Umbilical cord (tissue), 1 donor: ENCODE measurements at regions not wholly inside any gene's neighbourhood (a gene's known extent, or its start where the extent isn't known, plus 50 kb on each side); places are given as distances from the start of the nearest gene placed in this dataset.

ENCODE experiments used
- DNase-seq: peaks from one replicate; pipeline ENCODE4 v3.0.0-alpha.2; 2015; ENCODE audit warnings: low spot score

- DNase-seq: no peak
Observed at GRCh38 chr3:86731501-86731901, 259.4 kb downstream of the VGLL3 start.

GRCh38 chr3:86723433-86723832, 267.5 kb downstream of the VGLL3 start:
- no peak for DNase-seq

GRCh38 chr3:86711634-86712033, 279.3 kb downstream of the VGLL3 start:
- no peak for DNase-seq

GRCh38 chr3:86708893-86709292, 282.1 kb downstream of the VGLL3 start:
- no peak for DNase-seq

GRCh38 chr3:86702381-86702958, 288.5 kb downstream of the VGLL3 start:
- DNase-seq: no peak

- DNase-seq: no peak
Observed at GRCh38 chr3:86695752-86696151, 295.2 kb downstream of the VGLL3 start.

GRCh38 chr3:86673991-86674390, 317.0 kb downstream of the VGLL3 start:
- DNase-seq: no peak

- no peak for DNase-seq
Observed at GRCh38 chr3:86661817-86662216, 329.1 kb downstream of the VGLL3 start.

- DNase-seq: no peak
Observed at GRCh38 chr3:86658876-86659275, 332.1 kb downstream of the VGLL3 start.

- no peak for DNase-seq
Observed at GRCh38 chr3:86654806-86655460, 336.0 kb downstream of the VGLL3 start.

- no peak for DNase-seq
Observed at GRCh38 chr3:86653661-86654205, 337.2 kb downstream of the VGLL3 start.

GRCh38 chr3:86648087-86648486, 342.9 kb downstream of the VGLL3 start:
- DNase-seq: no peak

- peak; percentile 6 for DNase-seq
Observed at GRCh38 chr3:86645756-86646155, 345.2 kb downstream of the VGLL3 start.

- DNase-seq: no peak
Observed at GRCh38 chr3:86634361-86634760, 356.6 kb downstream of the VGLL3 start.

GRCh38 chr3:86629511-86629910, 361.4 kb downstream of the VGLL3 start:
- no peak for DNase-seq

- no peak for DNase-seq
Observed at GRCh38 chr3:86624192-86624591, 366.8 kb downstream of the VGLL3 start.

GRCh38 chr3:86618706-86619105, 372.2 kb downstream of the VGLL3 start:
- DNase-seq: no peak

GRCh38 chr3:86605166-86605565, 385.8 kb downstream of the VGLL3 start:
- no peak for DNase-seq

GRCh38 chr3:86595696-86596095, 395.3 kb downstream of the VGLL3 start:
- no peak for DNase-seq

GRCh38 chr3:86594838-86595237, 396.1 kb downstream of the VGLL3 start:
- DNase-seq: no peak

- no peak for DNase-seq
Observed at GRCh38 chr3:86578071-86578470, 412.9 kb downstream of the VGLL3 start.

- DNase-seq: peak; percentile 48
Observed at GRCh38 chr3:86563400-86563970, 427.5 kb downstream of the VGLL3 start.

GRCh38 chr3:86562090-86562489, 428.9 kb downstream of the VGLL3 start:
- DNase-seq: no peak
